Endothelial cell of umbilical vein (primary cell): ENCODE measurements at regions not wholly inside any gene's neighbourhood (a gene's known extent, or its start where the extent isn't known, plus 50 kb on each side); places are given as distances from the start of the nearest gene placed in this dataset.

Experiments
- BruUV-seq: library from RNA; stranded (reverse); fragments of 400-500 nt; replicated peaks from 2 replicates; lab custom pipeline; 2021; lab: Mats Ljungman, UMichigan
- CTCF ChIA-PET: fragments of 300-600, 350-600 bp; sonication (Branson Sonifier 250); formaldehyde crosslinking; loops from one replicate; lab custom pipeline; 2021; ENCODE audit warnings: antibody characterized with exemption, inconsistent platforms; lab: Charles Lee
- POLR2A ChIA-PET: fragments of 300-600, 350-600 bp; sonication (Branson Sonifier 250); formaldehyde crosslinking; loops from one replicate; lab custom pipeline; 2021; ENCODE audit warnings: antibody characterized with exemption, inconsistent platforms; lab: Charles Lee
- DNase-seq: peaks from one replicate; pipeline ENCODE4 v3.0.0-alpha.2; 2011; ENCODE audit warnings: low read depth, low spot score
- FAIRE-seq: peaks from 2 replicates; lab custom pipeline; 2011; peaks lifted over from hg19 to GRCh38; lab: Jason Lieb, UNC
- H2AFZ ChIP-seq: 2 replicates; pipeline ENCODE4 v1.6.0; 2012; ENCODE audit warnings: low read depth, low read length, control low read depth, inconsistent platforms
- H3K27ac ChIP-seq: 2 replicates; pipeline ENCODE4 v1.5.1; 2011; ENCODE audit warnings: low read depth, mild to moderate bottlenecking, control low read depth, low read length, moderate library complexity; ENCODE audit not compliant: insufficient read depth
- H3K27me3 ChIP-seq, 2 experiments: 2 replicates each; pipeline versions ENCODE4 v1.6.0 to v1.6.1; 2011; ENCODE audit warnings: low read length in 2 of 2, mixed read lengths in 1 of 2; ENCODE audit not compliant: control insufficient read depth in 2 of 2, insufficient read depth in 2 of 2
- H3K36me3 ChIP-seq, 2 experiments: 2 replicates in 1 of 2; 3 replicates in 1 of 2; pipeline ENCODE4 v1.5.1; 2011; ENCODE audit warnings: low read length in 2 of 2, mild to moderate bottlenecking in 1 of 2, moderate library complexity in 1 of 2; ENCODE audit not compliant: control insufficient read depth in 2 of 2, insufficient read depth in 2 of 2; ENCODE audit errors: extremely low read depth in 1 of 2
- H3K4me1 ChIP-seq: 3 replicates; pipeline ENCODE4 v1.5.1; 2011; ENCODE audit warnings: mild to moderate bottlenecking, low read length; ENCODE audit not compliant: control insufficient read depth, insufficient read depth; ENCODE audit errors: extremely low read depth
- H3K4me2 ChIP-seq: 2 replicates; pipeline ENCODE4 v1.6.1; 2011; ENCODE audit warnings: low read length, control low read depth, mixed read lengths; ENCODE audit not compliant: insufficient read depth
- H3K4me3 ChIP-seq, 3 experiments: fragments of 200-600 bp in 1 of 3; sonication (generic), shearing (Covaris generic) in 1 of 3; replicated peaks in 1 of 3; 2 replicates each; pipeline ENCODE4 v1.5.1; 2011 to 2016; ENCODE audit warnings: control low read depth in 3 of 3, low read length in 3 of 3, mild to moderate bottlenecking in 2 of 3, inconsistent platforms in 1 of 3, low read depth in 1 of 3, moderate library complexity in 1 of 3; ENCODE audit not compliant: insufficient read depth in 1 of 3
- H3K79me2 ChIP-seq: 2 replicates; pipeline ENCODE4 v1.6.0; 2012; ENCODE audit warnings: low read length, inconsistent platforms; ENCODE audit not compliant: control insufficient read depth, insufficient read depth
- H3K9ac ChIP-seq: replicated peaks from 2 replicates; pipeline ENCODE3; 2011; ENCODE audit warnings: low read length, control low read depth; ENCODE audit not compliant: insufficient read depth; ENCODE audit errors: extremely low read depth
- H3K9me1 ChIP-seq: replicated peaks from 3 replicates; pipeline ENCODE4 v1.6.0; 2011; ENCODE audit warnings: mild to moderate bottlenecking, low read length; ENCODE audit not compliant: control insufficient read depth, insufficient read depth; ENCODE audit errors: extremely low read depth
- H3K9me3 ChIP-seq: replicated peaks from 2 replicates; pipeline ENCODE4 v1.5.1; 2012; ENCODE audit warnings: low read length, inconsistent platforms; ENCODE audit not compliant: control insufficient read depth, insufficient read depth
- H4K20me1 ChIP-seq: replicated peaks from 2 replicates; pipeline ENCODE3; 2011; ENCODE audit warnings: mild to moderate bottlenecking, low read length; ENCODE audit not compliant: control insufficient read depth, insufficient read depth; ENCODE audit errors: extremely low read depth
- CTCF ChIP-seq, 2 donors: IDR thresholded peaks; 1 replicate in 1 of 2; 2 replicates in 1 of 2; pipeline ENCODE4 v1.5.1; 2011; ENCODE audit warnings: low read length in 2 of 2, mild to moderate bottlenecking in 2 of 2, moderate library complexity in 2 of 2, control low read depth in 1 of 2, inconsistent platforms in 1 of 2, low read depth in 1 of 2; ENCODE audit not compliant: insufficient read depth in 1 of 2; ENCODE audit errors: extremely low read depth in 1 of 2
- EZH2 ChIP-seq: IDR thresholded peaks from 2 replicates; pipeline ENCODE4 v1.6.1; 2012; ENCODE audit warnings: borderline replicate concordance, low read depth, mild to moderate bottlenecking, moderate library complexity, low read length, inconsistent platforms; ENCODE audit not compliant: severe bottlenecking
- FOS ChIP-seq: IDR thresholded peaks from 2 replicates; pipeline ENCODE4 v1.6.1; 2011; ENCODE audit warnings: mild to moderate bottlenecking, low read length, moderate library complexity, borderline replicate concordance; ENCODE audit not compliant: insufficient read depth
- GATA2 ChIP-seq: IDR thresholded peaks from 2 replicates; pipeline ENCODE4 v1.7.0; 2011; ENCODE audit warnings: low read depth, mild to moderate bottlenecking, moderate library complexity, mixed read lengths, low read length; ENCODE audit not compliant: insufficient read length, insufficient read depth
- JUN ChIP-seq: IDR thresholded peaks from 2 replicates; pipeline ENCODE4 v1.6.1; 2011; ENCODE audit warnings: borderline replicate concordance, low read depth; ENCODE audit not compliant: insufficient read length, insufficient read depth
- MAX ChIP-seq: IDR thresholded peaks from 2 replicates; pipeline ENCODE4 v1.6.1; 2011; ENCODE audit not compliant: insufficient read depth, insufficient read length
- MYC ChIP-seq: IDR thresholded peaks from one replicate; pipeline ENCODE4 v1.6.1; 2011; ENCODE audit warnings: mild to moderate bottlenecking, low read depth, low read length
- POLR2A ChIP-seq: IDR thresholded peaks from 2 replicates; pipeline ENCODE4 v1.6.1; 2012; ENCODE audit warnings: low read depth, mild to moderate bottlenecking, control low read depth, low read length
- POLR2AphosphoS5 ChIP-seq: IDR thresholded peaks from 2 replicates; pipeline ENCODE4 v1.6.1; 2012; ENCODE audit warnings: low read depth, mild to moderate bottlenecking, control low read depth, low read length, moderate library complexity; ENCODE audit not compliant: insufficient read depth
- dilution Hi-C: fragments of 300-500 bp; cut with MboI; formaldehyde crosslinking; loops from one replicate; pipeline ENCODE4 v1.15.0; 2019; ENCODE audit warnings: low sequenced_read_pairs; ENCODE audit not compliant: extremely low pct_ligation_motif_present
- intact Hi-C: fragments of 100-400 bp; cut with micrococcal nuclease; formaldehyde crosslinking; loops from one replicate; pipeline ENCODE4 v1.10.0; 2022

GRCh38 chr10:91709394-91709798 is 76.5 kb upstream of the PPP1R3C start:
- H3K4me3 ChIP-seq, result no peak overlapping the region
- no peaks in the 10 kb centered on the region for H3K36me3 ChIP-seq
- FAIRE-seq (peak; percentile 52), DNase-seq (peak; percentile 56)
- dilution Hi-C loops, result no loop called here
- H2AFZ ChIP-seq, result no peak overlapping the region
- H3K4me2 ChIP-seq, result no peak overlapping the region
- no peak overlapping the region for H3K9ac ChIP-seq
- TF ChIP-seq MAX (no peak), EZH2 (no peak), MYC (no peak), POLR2AphosphoS5 (no peak), FOS (peak; percentile 12), POLR2A (no peak), JUN (no peak), CTCF (IDR thresholded peaks at IDR 0.05; ENCODE audit: extremely low read depth in 1 of 2, insufficient read depth in 1 of 2, low read depth in 1 of 2, low read length in 2 of 2) (no peak), GATA2 (peak; percentile 7)
- no TSS peak for BruUV-seq
- no peaks in the 10 kb centered on the region for H3K9me3 ChIP-seq
- POLR2A ChIA-PET, result no interaction called here
- H4K20me1 ChIP-seq, result no peaks in the 10 kb centered on the region
- CTCF ChIA-PET, result interaction anchor here (1.1 kb wide), 1 partner anchor 49 kb away, joined by 3 read pairs; no protein-coding TSS in a partner anchor
- intact Hi-C loops, result no loop called here
- no peaks in the 10 kb centered on the region for H3K9me1 ChIP-seq
- peaks cover 36 to 69% of the 10 kb centered on the region in 2 experiments for H3K27me3 ChIP-seq
- peaks cover 7% of the 10 kb centered on the region for H3K4me1 ChIP-seq
- no peaks in the 10 kb centered on the region for H3K79me2 ChIP-seq
- no peak overlapping the region for H3K27ac ChIP-seq
